A549 (cell line): ENCODE measurements at regions not wholly inside any gene's neighbourhood (a gene's known extent, or its start where the extent isn't known, plus 50 kb on each side); places are given as distances from the start of the nearest gene placed in this dataset.

Experiments
- ATAC-seq, 2 experiments: fragments of 200-7000 bp in 1 of 2; fragments of >200 bp in 1 of 2; cut with Nextera tagmentation in 1 of 2; cut with Tn5 transposase in 1 of 2; 3 replicates each; pipeline versions ENCODE4 v1.8.0 to v1.9.1; 2018 to 2020; ENCODE audit warnings: mild to moderate bottlenecking in 1 of 2, moderate library complexity in 1 of 2
- CTCF ChIA-PET: fragments of 300-600 bp; sonication (Branson Sonifier 250); formaldehyde crosslinking; extraction: SDS; loops from one replicate; lab custom pipeline; 2021; ENCODE audit warnings: antibody characterized with exemption, inconsistent platforms; lab: Yijun Ruan, JAX
- POLR2A ChIA-PET: fragments of 350-600 bp; formaldehyde crosslinking; extraction: SDS; loops from one replicate; lab custom pipeline; 2021; ENCODE audit warnings: antibody characterized with exemption, inconsistent platforms; lab: Yijun Ruan, JAX
- DNase-seq, 2 experiments: peaks; one replicate each; pipeline versions ENCODE4 v3.0.0 to v3.0.0-alpha.2; 2011 to 2016; ENCODE audit warnings: low read depth in 1 of 2, low spot score in 1 of 2
- FAIRE-seq: peaks from 2 replicates; lab custom pipeline; 2011; peaks lifted over from hg19 to GRCh38; lab: Jason Lieb, UNC
- H3K27ac ChIP-seq, 2 experiments: fragments of >200 bp; sonication (Bioruptor Twin); formaldehyde crosslinking; 3 replicates each; pipeline ENCODE4 v1.5.1; 2016 to 2017
- H3K4me1 ChIP-seq: fragments of >200 bp; sonication (Bioruptor Twin); formaldehyde crosslinking; 3 replicates; pipeline ENCODE4 v1.6.1; 2016
- H3K4me2 ChIP-seq: fragments of >200 bp; sonication (Bioruptor Twin); formaldehyde crosslinking; 3 replicates; pipeline ENCODE4 v1.6.1; 2016
- H3K4me3 ChIP-seq: fragments of >200 bp; sonication (Bioruptor Twin); formaldehyde crosslinking; 3 replicates; pipeline ENCODE4 v1.5.1; 2016
- H3K9me3 ChIP-seq: fragments of >200 bp; sonication (Bioruptor Twin); formaldehyde crosslinking; 3 replicates; pipeline ENCODE4 v1.6.1; 2016
- BHLHE40 ChIP-seq: IDR thresholded peaks from 2 replicates; pipeline ENCODE4 v1.6.1; 2012; ENCODE audit warnings: low read depth, low read length, inconsistent platforms
- CEBPB ChIP-seq, 2 experiments: fragments of >200 bp in 1 of 2; sonication (Bioruptor Twin) in 1 of 2; formaldehyde crosslinking in 1 of 2; IDR thresholded peaks; 2 replicates each; pipeline ENCODE4 v1.6.1; 2012 to 2016
- CHD2 ChIP-seq: fragments of 150-350 bp; IDR thresholded peaks from 2 replicates; pipeline ENCODE4 v1.6.1; 2014; ENCODE audit warnings: low read length; ENCODE audit not compliant: partially characterized antibody
- CHD4 ChIP-seq: fragments of 200-600 bp; sonication (generic); IDR thresholded peaks from 2 replicates; pipeline ENCODE4 v1.6.1; 2016; ENCODE audit warnings: antibody characterized with exemption, mild to moderate bottlenecking, borderline replicate concordance
- EHMT2 ChIP-seq: fragments of 200-600 bp; sonication (generic); IDR thresholded peaks from 2 replicates; pipeline ENCODE4 v1.6.1; 2016; ENCODE audit warnings: antibody characterized with exemption, low read depth, mild to moderate bottlenecking, moderate library complexity
- FOSB ChIP-seq: fragments of 250-450 bp; sonication (Bioruptor Pico); IDR thresholded peaks from 2 replicates; pipeline ENCODE4 v1.5.0; 2020; ENCODE audit warnings: mild to moderate bottlenecking, moderate library complexity
- FOXS1 ChIP-seq: fragments of 250-450 bp; sonication (Bioruptor Pico); IDR thresholded peaks from 2 replicates; pipeline ENCODE4 v1.5.0; 2020; ENCODE audit warnings: mild to moderate bottlenecking, moderate library complexity
- HOXB5 ChIP-seq: fragments of 250-450 bp; sonication (Bioruptor Pico); IDR thresholded peaks from 2 replicates; pipeline ENCODE4 v1.5.0; 2020; ENCODE audit warnings: mild to moderate bottlenecking, moderate library complexity
- KDM1A ChIP-seq: fragments of 200-600 bp; sonication (generic); IDR thresholded peaks from 2 replicates; pipeline ENCODE4 v1.6.1; 2016; ENCODE audit warnings: low read depth, mild to moderate bottlenecking
- KDM5A ChIP-seq: fragments of 200-600 bp; sonication (generic); IDR thresholded peaks from 2 replicates; pipeline ENCODE4 v1.6.1; 2016; ENCODE audit warnings: antibody characterized with exemption, mild to moderate bottlenecking
- MAFK ChIP-seq: fragments of 450-650 bp; IDR thresholded peaks from 2 replicates; pipeline ENCODE4 v1.6.1; 2014; ENCODE audit not compliant: partially characterized antibody
- MYC ChIP-seq: IDR thresholded peaks from 2 replicates; pipeline ENCODE4 v1.6.1; 2012; ENCODE audit warnings: mild to moderate bottlenecking, inconsistent platforms, low read length, improper control_type of control experiment, borderline replicate concordance
- SMC3 ChIP-seq: fragments of >200 bp; sonication (Bioruptor Twin); formaldehyde crosslinking; IDR thresholded peaks from 3 replicates; pipeline ENCODE4 v1.6.1; 2018; ENCODE audit warnings: inconsistent platforms
- TFCP2L1 ChIP-seq: fragments of 250-450 bp; sonication (Bioruptor Pico); IDR thresholded peaks from 2 replicates; pipeline ENCODE4 v1.5.0; 2021; ENCODE audit warnings: mild to moderate bottlenecking
- TP53 ChIP-seq: fragments of 250-450 bp; sonication (Bioruptor Pico); IDR thresholded peaks from 2 replicates; pipeline ENCODE4 v1.5.0; 2021; ENCODE audit warnings: mild to moderate bottlenecking, moderate library complexity
- ZFP36 ChIP-seq: fragments of 450-650 bp; IDR thresholded peaks from 2 replicates; pipeline ENCODE4 v1.6.1; 2014; ENCODE audit warnings: borderline replicate concordance; ENCODE audit not compliant: partially characterized antibody
- ZNF302 ChIP-seq: fragments of 250-450 bp; sonication (Bioruptor Pico); IDR thresholded peaks from 2 replicates; pipeline ENCODE4 v1.9.0; 2021; ENCODE audit warnings: inconsistent platforms, mild to moderate bottlenecking, moderate library complexity
- WGBS: methylation state at CpG from one replicate; pipeline ENCODE4 v1.1.6; 2017; ENCODE audit errors: missing lambda C conversion rate; 5-methylcytosine and 5-hydroxymethylcytosine counted together
- TF ChIP-seq, protein P1 (sequence below): fragments of 250-450 bp; sonication (Bioruptor Pico); IDR thresholded peaks from 2 replicates; pipeline ENCODE4 v1.5.0; 2020; ENCODE audit warnings: low read depth, mild to moderate bottlenecking, moderate library complexity
- TF ChIP-seq, protein P2 (sequence below): fragments of 250-450 bp; sonication (Bioruptor Pico); IDR thresholded peaks from 2 replicates; pipeline ENCODE4 v1.5.0; 2021; ENCODE audit warnings: mild to moderate bottlenecking, moderate library complexity, borderline replicate concordance
- TF ChIP-seq, protein P3 (sequence below): IDR thresholded peaks from 2 replicates; pipeline ENCODE4 v1.6.1; 2012
- TF ChIP-seq, protein P4 (sequence below): fragments of 200-600 bp; sonication (generic); IDR thresholded peaks from 2 replicates; pipeline ENCODE4 v1.6.1; 2016; ENCODE audit warnings: antibody characterized with exemption, mild to moderate bottlenecking, moderate library complexity

DNA sequence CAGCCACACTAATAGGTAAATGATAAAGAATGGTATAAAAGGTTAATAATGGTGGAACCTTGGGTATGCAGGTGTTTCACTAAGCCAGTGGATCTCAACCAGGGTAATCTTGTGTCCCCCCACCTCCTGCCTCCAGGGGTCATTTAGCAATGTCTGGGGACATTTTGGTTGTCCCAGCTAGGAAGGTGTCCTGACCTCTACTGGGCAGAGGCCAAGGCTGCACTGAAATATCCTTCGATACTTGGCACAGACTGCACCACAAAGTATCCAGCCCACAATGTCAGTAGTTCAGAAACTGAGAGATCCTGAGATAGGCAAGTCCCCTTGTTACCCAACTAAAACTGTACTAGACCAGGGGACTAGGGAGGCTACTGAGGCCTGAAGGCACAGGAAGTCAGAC lies 113.6 kb upstream of the TIAM1 start:
- TF ChIP-seq FOXS1 (CRISPR knock-in tag) (no peak), MAFK (no peak)
- 63% methylated on average over 1 of the region's 1 CpG for WGBS
- H3K27ac ChIP-seq = no peak overlapping the region
- ChIA-PET POLR2A (no interaction called here), CTCF (no interaction called here)
- H3K9me3 ChIP-seq = no peaks in the 10 kb centered on the region
- peak in 1 of 2 experiments; percentile 1 for DNase-seq
- ATAC-seq = peak in 1 of 2 experiments; percentile 54; a peak in 1 of 6 replicates
- FAIRE-seq = no peak
- no peak overlapping the region for H3K4me3 ChIP-seq
- no peak overlapping the region for H3K4me2 ChIP-seq
- H3K4me1 ChIP-seq = no peaks in the 10 kb centered on the region

DNA sequence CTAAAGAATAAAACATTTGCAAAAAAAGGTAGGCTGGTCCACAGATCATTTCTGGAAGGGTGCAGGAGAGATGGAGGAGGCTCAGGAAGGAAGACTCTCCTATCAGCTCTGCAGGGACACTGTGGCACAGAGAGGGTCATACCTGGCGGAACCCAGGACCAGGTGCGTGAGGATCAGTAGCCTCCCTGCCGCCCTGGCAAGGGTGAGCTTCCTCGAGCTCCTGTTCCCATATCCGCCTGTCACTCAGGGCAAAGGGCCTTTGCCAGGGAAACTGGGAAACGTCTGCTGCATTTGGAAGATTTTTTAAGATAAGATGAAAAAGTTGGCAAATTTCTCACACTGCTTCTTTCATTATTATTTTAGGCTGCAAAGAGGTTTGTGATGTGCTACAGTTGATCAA lies 112.1 kb upstream of the TIAM1 start:
- Histone ChIP-seq H3K27ac (no peak overlapping the region), H3K4me1 (no peaks in the 10 kb centered on the region), H3K4me2 (no peak overlapping the region), H3K9me3 (no peaks in the 10 kb centered on the region), H3K4me3 (no peak overlapping the region)
- ATAC-seq (no peak), DNase-seq (no peak), FAIRE-seq (no peak)
- CTCF ChIA-PET = no interaction called here
- POLR2A ChIA-PET = no interaction called here
- 28% methylated on average over 6 of the region's 6 CpGs for WGBS
- no peak for TF ChIP-seq TFCP2L1 (CRISPR knock-in tag)
- no peak for TF ChIP-seq CHD4
- TF ChIP-seq, protein P1, sequence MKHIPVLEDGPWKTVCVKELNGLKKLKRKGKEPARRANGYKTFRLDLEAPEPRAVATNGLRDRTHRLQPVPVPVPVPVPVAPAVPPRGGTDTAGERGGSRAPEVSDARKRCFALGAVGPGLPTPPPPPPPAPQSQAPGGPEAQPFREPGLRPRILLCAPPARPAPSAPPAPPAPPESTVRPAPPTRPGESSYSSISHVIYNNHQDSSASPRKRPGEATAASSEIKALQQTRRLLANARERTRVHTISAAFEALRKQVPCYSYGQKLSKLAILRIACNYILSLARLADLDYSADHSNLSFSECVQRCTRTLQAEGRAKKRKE (CRISPR knock-in tag) = no peak
- no peak for TF ChIP-seq FOXS1 (CRISPR knock-in tag)
- no peak for TF ChIP-seq TP53 (CRISPR knock-in tag)
- no peak for TF ChIP-seq CHD2
- TF ChIP-seq FOSB (CRISPR knock-in tag) = no peak
- TF ChIP-seq HOXB5 (CRISPR knock-in tag) = no peak

DNA sequence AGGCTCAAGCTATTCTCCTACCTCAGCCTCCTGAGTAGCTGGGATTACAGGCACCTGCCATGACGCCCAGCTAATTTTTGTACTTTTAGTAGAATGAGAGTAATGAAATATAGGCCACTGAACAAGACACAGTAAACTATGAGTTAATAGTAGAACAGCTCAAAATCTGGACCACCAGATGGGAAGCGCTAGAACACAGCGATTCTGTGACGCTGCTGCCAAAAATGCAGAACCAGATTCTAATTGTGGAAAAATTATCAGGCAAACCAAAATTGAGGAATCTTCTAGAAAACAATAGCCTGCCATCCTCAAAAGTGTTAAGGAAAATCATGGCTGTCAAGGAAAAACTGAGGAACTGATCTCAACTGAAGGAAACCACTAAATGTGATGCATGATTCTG lies 111.4 kb upstream of the TIAM1 start:
- no peak overlapping the region for H3K4me2 ChIP-seq
- no peak for FAIRE-seq
- no peak overlapping the region for H3K27ac ChIP-seq
- TF ChIP-seq ZFP36 = no peak
- TF ChIP-seq, protein P2, sequence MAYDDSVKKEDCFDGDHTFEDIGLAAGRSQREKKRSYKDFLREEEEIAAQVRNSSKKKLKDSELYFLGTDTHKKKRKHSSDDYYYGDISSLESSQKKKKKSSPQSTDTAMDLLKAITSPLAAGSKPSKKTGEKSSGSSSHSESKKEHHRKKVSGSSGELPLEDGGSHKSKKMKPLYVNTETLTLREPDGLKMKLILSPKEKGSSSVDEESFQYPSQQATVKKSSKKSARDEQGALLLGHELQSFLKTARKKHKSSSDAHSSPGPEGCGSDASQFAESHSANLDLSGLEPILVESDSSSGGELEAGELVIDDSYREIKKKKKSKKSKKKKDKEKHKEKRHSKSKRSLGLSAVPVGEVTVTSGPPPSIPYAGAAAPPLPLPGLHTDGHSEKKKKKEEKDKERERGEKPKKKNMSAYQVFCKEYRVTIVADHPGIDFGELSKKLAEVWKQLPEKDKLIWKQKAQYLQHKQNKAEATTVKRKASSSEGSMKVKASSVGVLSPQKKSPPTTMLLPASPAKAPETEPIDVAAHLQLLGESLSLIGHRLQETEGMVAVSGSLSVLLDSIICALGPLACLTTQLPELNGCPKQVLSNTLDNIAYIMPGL (CRISPR knock-in tag) = no peak
- no peak for TF ChIP-seq TP53 (CRISPR knock-in tag)
- TF ChIP-seq MYC = no peak
- no peak for TF ChIP-seq CEBPB (IDR thresholded peaks at IDR 0.05)
- TF ChIP-seq SMC3 = no peak
- TF ChIP-seq CHD2 = no peak
- TF ChIP-seq, protein P3, sequence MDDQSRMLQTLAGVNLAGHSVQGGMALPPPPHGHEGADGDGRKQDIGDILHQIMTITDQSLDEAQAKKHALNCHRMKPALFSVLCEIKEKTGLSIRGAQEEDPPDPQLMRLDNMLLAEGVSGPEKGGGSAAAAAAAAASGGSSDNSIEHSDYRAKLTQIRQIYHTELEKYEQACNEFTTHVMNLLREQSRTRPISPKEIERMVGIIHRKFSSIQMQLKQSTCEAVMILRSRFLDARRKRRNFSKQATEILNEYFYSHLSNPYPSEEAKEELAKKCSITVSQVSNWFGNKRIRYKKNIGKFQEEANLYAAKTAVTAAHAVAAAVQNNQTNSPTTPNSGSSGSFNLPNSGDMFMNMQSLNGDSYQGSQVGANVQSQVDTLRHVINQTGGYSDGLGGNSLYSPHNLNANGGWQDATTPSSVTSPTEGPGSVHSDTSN = no peak
- TF ChIP-seq ZNF302 (CRISPR knock-in tag) = no peak
- TF ChIP-seq BHLHE40 = no peak
- TF ChIP-seq, protein P4, sequence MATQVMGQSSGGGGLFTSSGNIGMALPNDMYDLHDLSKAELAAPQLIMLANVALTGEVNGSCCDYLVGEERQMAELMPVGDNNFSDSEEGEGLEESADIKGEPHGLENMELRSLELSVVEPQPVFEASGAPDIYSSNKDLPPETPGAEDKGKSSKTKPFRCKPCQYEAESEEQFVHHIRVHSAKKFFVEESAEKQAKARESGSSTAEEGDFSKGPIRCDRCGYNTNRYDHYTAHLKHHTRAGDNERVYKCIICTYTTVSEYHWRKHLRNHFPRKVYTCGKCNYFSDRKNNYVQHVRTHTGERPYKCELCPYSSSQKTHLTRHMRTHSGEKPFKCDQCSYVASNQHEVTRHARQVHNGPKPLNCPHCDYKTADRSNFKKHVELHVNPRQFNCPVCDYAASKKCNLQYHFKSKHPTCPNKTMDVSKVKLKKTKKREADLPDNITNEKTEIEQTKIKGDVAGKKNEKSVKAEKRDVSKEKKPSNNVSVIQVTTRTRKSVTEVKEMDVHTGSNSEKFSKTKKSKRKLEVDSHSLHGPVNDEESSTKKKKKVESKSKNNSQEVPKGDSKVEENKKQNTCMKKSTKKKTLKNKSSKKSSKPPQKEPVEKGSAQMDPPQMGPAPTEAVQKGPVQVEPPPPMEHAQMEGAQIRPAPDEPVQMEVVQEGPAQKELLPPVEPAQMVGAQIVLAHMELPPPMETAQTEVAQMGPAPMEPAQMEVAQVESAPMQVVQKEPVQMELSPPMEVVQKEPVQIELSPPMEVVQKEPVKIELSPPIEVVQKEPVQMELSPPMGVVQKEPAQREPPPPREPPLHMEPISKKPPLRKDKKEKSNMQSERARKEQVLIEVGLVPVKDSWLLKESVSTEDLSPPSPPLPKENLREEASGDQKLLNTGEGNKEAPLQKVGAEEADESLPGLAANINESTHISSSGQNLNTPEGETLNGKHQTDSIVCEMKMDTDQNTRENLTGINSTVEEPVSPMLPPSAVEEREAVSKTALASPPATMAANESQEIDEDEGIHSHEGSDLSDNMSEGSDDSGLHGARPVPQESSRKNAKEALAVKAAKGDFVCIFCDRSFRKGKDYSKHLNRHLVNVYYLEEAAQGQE = no peak
- TF ChIP-seq EHMT2 = no peak
- TF ChIP-seq TFCP2L1 (CRISPR knock-in tag) = no peak
- no peak for TF ChIP-seq CHD4
- no peak for TF ChIP-seq KDM5A
- no peak for TF ChIP-seq KDM1A
- TF ChIP-seq, all 56 proteins: peak for 0
- Histone ChIP-seq H3K4me1 (no peaks in the 10 kb centered on the region), H3K9me3 (no peaks in the 10 kb centered on the region), H3K4me3 (no peak overlapping the region)
- CTCF ChIA-PET = no interaction called here
- no peak for ATAC-seq
- DNase-seq = no peak
- POLR2A ChIA-PET = no interaction called here
- 66% methylated on average over 4 of the region's 4 CpGs for WGBS
